NCI-H146 (cell line): ENCODE measurements at regions not wholly inside any gene's neighbourhood (a gene's known extent, or its start where the extent isn't known, plus 50 kb on each side); places are given as distances from the start of the nearest gene placed in this dataset.
A peak's percentile ranks its signal among the peaks of the same experiment; 100 is the strongest.

Experiments
- DNase-seq: peaks from one replicate; lab custom pipeline; 2025; lab: John Stamatoyannopoulos, UW

- no peak for DNase-seq
Observed at GRCh38 chr5:158119961-158120723, 261.2 kb upstream of the CLINT1 start.

GRCh38 chr5:158117467-158118160 is 258.7 kb upstream of the CLINT1 start:
- no peak for DNase-seq

- no peak for DNase-seq
Observed at GRCh38 chr5:158116965-158117364, 258.0 kb upstream of the CLINT1 start.

DNA sequence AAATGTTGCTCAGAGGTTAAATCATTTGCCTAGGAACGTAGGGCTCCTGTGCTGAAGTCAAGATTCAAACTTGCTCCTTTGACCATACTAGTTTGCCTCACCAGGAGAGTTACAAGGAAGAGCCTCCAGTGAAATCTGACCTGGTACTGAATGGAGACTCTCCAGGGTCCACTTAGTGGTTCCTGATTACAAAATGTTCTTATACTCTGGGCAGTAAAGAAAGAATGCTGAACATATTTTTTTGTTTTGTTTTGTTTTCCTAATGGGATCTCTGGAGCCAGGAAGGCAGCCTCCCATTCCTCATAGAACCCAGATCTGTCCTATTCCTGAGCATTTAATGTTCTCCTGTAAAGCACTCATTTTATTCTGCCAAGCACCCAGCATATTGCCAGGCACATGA is 256.5 kb upstream of the CLINT1 start:
- DNase-seq, result no peak

- no peak for DNase-seq
Observed at GRCh38 chr5:158108177-158108576, 249.2 kb upstream of the CLINT1 start.

GRCh38 chr5:158100373-158100888 is 241.5 kb upstream of the CLINT1 start:
- no peak for DNase-seq

- peak; percentile 2 for DNase-seq
Observed at GRCh38 chr5:158099571-158100105, 240.7 kb upstream of the CLINT1 start.

DNA sequence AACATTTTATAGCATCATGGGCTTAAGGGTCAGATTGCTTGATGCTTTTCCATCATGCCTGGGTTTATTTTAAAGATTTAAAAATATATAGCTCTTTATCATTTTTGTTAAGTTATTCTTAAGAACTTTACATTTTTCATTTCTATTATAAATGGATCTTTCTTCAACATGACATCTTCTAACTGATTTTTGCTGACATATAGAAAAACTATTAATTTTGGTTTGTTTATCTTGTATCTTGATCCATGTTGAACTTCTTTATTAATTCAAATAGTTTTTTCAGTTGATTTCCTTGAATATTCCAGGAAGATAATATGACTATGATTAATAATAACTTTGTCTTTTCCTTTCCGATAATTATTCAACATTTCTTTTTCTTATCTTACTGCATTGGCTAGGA is 237.9 kb upstream of the CLINT1 start:
- no peak for DNase-seq

- DNase-seq, result no peak
Observed at GRCh38 chr5:158086856-158087255, 227.9 kb upstream of the CLINT1 start.

GRCh38 chr5:158084292-158084691 is 225.3 kb upstream of the CLINT1 start:
- no peak for DNase-seq

GRCh38 chr5:158082696-158083287 is 223.8 kb upstream of the CLINT1 start:
- DNase-seq, result no peak

DNA sequence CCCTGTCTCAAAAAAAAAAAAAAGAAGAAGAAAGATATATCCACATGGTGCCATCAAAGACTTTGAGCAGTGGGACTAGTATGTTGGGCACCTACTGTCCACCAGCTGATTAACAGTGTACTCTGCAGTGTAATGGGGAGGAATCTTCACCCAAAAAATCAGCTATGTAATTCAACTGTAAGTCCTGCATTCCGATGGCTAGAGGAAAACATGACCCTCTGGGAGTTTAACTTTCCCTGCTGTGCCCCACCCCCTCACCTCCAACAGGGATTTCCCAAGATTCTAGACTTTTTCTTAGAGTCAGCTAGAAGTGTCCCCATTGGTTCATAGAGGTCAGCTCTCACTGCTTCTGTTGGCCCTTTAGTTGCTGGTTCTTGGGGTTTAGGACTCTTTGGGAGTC is 221.2 kb upstream of the CLINT1 start:
- DNase-seq, result no peak

DNA sequence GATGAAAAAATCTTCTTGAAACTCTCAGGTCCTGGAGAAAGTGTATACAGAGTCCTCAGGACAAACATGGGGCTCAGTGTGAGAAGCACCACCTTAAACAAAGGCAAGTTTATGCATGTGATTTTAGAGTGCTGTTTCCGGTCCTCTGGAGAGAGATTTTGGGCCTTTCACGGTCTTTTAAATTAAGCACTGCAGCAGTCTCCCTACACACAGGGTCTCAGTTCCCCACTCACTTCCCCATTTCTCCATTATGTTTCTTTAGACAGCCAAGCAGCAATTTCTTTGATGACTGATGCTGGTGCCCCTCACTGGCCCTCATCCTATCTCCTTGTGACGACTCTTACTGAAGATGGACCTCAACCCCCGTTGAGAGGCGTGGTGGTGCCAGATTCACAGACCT is 220.2 kb upstream of the CLINT1 start:
- DNase-seq, result no peak

DNA sequence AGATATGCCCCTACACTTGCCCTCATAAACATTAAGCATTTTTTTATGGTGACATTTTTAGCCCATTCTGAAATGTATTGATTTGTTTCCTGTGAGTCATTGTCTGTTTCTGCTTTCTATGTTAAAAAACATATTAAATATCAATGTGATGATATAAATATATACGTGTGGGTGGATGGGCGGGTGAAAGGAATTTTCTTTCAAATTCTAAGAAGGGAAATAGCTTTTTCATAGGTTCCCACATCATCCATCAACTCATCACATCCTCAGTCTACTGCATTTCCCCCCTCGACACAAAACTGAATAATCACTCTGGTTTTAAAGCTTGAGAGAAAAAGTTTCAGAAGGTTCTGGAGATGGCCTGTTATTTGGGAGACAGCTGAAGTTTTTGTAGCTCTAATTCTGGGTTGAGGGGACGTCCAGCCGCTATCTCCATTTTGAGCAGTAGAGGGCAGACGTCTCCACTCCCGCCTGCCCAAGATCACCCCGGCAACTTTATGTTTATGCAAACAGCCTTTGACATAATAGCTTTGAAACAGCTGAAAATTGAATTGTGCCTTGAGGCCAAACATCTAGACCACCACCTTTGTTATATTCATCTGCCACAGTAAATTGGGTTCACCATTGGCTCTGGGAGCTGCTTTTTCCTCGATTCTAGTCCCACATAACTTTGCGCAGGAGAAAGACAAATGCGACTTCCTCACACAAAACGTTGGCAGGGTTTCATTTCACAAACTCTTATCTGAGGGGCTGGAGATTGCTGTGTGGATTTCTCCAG is 216.2 kb upstream of the CLINT1 start:
- DNase-seq, result peak; percentile 76

GRCh38 chr5:158074597-158074991 is 215.6 kb upstream of the CLINT1 start:
- DNase-seq, result no peak

DNA sequence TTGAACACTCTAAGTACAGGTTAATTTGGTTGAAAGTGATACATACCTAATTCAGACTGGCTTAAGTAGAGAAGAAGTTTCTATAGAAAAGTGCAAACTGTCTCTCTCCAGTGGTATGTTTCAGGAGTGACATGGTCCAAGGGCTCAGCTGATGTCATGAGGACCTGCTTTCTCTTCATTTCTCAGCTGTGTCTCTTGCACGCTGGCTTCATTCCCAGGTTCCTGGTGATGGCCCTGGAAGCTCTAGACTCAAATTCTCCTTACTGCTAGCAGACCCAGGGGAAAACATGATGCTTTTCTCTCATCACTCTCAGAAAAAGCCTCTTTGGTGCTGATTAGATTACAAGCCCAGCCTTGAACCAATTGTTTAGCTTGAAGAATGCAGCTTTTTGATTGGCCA is 211.9 kb upstream of the CLINT1 start:
- DNase-seq, result no peak

GRCh38 chr5:158069838-158070237 is 210.9 kb upstream of the CLINT1 start:
- no peak for DNase-seq

DNA sequence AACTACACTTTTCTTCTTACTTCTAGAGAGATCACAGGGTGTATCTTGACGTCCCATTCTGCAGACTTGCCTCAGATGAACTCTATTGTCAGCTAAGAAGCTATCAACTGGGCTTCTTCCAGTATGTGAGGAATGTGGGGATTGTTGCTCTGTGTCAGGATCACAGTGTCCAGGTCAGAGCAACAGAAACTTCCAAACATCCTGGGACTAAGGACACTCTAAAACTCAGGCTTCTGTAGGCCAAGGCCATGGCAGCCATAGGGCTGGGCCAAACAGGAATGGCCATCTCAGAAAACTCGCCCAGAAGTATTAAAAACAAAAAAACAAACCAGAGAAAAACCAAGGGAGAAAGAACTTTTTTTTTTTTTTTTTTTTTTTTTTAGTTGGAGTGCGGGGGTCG is 210.0 kb upstream of the CLINT1 start:
- DNase-seq, result no peak

GRCh38 chr5:158066076-158066475 is 207.1 kb upstream of the CLINT1 start:
- DNase-seq, result no peak

DNA sequence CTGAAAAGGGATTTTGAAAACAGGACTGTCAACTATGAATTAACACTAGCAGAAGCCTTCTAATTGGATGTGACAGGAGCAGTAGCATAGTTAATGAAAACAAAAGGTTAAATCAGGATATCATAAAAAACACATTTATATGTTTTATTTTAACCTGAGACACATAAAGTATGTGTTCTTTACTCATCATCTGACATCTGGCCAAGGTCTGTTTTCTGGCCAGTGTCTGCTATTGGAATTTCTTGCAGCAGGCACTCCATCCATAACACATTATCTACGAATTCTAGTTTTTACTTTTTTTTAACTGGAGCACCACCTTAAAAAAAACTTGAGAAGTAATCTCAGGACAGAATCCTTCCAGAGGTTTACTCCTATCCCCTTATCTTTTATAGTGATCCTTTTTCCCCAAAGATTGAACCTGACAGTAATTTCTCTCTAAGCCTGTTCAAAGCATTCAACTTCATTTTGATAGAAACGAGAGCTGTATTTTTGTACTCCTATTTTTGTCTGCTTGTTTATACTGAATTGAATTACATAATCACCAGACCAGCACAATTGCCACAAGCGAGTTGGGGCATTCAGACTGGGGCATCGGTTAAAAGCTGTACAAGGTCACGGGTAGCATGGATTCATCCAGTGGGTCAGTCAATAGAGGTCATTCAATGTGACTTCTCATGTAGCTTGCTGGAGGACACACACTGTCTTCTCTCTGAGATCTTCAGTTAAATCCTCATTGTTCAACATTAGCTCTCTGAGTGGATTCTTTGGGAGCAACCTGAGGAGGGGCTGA is 205.6 kb upstream of the CLINT1 start:
- no peak for DNase-seq

DNA sequence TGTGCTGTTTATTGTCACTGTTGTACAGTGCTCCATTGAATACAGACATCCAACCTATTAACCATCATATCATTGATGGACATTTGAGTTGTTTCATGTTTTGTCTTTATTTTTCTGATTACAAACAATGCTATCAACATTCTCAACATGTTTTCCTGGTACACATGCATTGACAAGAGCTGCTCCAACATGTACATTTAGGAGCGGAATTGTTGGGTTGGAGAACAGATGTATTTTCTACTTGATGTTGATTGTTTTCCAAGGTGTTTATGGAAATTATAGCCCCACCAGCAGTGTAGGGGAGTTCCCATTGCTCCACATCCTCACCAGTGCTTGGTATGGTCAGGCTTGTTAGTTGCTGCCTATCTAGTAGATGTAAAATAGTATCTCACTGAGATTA is 204.1 kb upstream of the CLINT1 start:
- DNase-seq, result no peak
